Hematopoietic multipotent progenitor cell treated with erythropoietin and hydrocortisone succinate and interleukin-3 and kit ligand, for 4 days (in vitro differentiated cells): ENCODE measurements at regions not wholly inside any gene's neighbourhood (a gene's known extent, or its start where the extent isn't known, plus 50 kb on each side); places are given as distances from the start of the nearest gene placed in this dataset.
A peak's percentile ranks its signal among the peaks of the same experiment; 100 is the strongest.

Experiments used
- DNase-seq: peaks from one replicate; pipeline ENCODE4 v3.0.0-alpha.2; 2015

DNA sequence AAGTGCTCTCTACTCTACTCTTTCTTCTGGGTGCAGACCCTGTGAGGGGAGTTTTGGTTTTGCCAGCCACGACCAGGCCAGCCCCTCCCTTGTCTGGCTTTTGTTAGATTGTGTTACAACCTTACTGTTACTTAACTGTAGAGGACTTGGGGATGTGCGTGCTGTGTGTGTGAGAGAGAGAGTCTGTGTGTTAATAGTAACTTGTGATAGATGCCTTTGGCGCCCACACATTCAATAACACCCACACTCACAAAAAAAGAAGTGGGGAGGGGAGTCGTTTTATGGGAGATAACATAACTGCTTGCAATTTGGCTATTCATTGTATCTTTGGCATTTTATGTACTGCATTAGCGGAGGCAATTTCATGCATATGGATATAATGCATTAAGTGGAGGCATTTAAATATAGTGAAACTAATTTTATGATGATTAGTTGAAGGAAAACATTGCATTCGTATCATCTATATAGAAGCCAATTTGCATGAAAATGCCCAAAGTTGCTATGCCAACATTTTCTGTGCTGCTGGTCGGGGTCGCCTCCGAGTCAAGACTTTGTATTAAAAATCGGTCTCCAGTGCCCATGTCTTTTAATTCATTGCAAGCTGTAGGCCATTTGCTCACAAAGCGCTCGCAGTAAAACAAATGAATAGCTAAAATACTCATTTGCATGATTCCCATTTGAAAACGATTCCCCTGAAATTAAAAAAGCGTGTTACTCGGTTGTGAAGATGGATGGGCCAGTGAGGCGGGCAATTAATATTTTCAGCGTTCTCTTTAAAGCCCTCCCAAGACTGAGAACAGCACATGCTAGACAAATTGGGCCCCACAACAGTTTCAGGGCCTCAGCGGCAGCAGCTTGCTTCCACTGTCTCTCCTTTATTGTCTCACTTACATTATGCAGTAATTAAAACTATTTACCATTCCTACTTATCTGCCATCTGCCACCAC is 158.5 kb upstream of the SMAD3 start:
- peak; percentile 38 for DNase-seq

DNA sequence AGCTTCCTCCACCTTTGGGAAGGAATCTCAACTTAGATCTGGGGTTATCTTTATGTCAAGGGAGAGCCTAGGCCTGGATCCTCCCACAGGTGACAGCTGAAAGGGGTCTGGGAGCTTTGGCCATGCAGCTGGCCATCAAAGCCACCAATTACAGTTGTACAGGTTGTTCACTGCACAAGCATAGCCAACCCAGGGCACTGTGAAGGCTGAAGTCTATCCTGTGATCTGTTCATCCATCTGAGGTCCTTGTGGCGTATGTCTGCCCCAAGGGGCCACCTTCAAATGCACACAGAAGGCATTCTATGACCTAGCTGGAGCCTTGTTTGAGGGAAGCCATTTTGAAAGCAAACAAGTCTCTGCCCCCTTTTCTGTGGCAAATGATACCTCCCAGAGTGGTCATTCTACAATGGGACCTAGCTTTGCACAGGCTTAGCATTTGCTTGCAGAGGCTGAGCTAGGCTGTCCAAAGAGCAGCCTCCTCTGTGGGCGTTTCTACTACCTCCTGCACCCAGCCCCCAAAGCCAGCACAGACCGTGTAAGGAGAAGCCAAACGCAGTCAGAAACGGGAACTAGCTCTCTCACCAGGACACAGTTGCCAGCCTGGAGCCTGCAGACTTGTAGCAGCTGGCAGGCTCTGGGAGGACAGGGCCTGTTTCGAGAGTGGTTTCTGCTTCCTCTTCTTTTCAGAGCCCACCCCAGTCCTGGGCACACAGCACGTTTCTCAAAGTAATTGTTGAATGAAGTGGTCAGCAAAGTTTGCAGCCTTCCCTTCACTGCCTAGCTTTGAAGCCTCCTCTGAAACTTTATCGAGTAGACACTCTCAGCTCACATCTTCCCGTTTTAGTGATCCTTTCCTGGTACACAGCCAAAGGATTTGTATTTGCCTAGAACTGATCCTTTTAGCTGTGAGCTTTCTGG is 157.3 kb upstream of the SMAD3 start:
- peak; percentile 94 for DNase-seq

DNA sequence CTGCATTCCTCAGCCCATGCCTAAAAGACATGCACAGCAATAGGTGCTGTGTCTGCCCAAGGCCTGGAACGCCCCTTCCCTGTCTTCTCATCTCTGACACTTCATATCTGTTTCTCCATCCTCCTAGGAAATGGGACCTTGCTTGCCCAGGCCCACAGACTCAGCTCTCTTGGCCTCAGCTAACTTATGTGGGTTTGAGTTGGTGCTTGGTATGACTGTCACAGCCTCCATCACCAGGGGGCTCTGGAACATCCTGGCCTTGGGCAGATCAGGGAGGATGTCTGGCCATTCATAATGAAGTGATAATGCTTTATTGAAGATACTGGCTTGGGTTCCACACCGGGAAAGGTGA is 156.7 kb upstream of the SMAD3 start:
- no peak for DNase-seq

DNA sequence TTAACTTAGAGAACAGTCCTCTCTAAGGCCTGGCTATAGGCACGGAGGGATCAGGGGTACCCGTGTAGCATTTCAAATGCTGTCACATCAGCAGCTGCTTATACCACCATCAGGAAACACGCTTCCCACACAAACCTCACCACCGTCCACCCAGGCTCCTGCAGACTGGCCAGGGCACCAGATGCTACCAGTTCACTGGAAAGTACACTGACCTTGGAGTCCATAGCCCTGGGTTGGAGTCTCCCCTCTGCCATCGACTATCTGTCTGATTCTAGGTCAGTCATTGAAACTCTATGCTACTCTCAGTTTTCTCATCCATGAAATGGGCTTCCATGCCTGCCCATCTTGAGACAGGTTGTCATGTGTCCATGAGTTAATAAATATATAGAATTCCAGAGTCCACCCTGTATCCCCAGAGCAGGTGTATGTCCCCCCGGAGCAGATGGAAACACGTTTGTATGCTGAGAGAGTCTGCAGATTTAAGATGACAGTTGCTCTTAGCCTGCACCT is 156.0 kb upstream of the SMAD3 start:
- DNase-seq = no peak

DNA sequence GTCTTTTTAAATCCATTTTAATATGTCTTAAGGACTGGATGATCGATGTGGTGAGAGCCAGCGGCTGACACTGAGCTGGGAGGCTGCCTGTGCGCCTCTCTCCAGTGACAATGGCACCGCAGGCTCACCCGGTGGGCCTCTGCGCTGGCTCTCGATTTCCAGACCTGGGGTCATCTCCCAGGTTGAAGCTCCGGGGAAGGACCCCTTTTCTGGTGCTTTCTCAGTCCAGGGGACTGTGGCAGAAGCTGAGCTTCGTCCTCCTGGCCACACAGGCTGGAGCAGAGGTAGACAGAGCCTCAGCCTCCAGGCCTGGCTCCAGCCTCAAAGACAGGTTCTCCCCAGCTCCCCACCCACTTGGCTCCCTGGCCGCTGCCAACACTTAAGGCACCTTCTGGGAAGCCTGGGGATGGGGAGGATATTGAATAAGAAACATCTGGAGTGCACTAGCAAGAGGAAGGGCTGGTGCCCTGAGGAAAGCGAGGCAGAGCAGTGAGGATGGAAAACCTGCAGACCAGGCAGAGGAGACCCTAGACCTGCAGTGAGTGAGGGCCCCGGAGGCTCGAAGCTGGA is 154.2 kb upstream of the SMAD3 start:
- DNase-seq = no peak

DNA sequence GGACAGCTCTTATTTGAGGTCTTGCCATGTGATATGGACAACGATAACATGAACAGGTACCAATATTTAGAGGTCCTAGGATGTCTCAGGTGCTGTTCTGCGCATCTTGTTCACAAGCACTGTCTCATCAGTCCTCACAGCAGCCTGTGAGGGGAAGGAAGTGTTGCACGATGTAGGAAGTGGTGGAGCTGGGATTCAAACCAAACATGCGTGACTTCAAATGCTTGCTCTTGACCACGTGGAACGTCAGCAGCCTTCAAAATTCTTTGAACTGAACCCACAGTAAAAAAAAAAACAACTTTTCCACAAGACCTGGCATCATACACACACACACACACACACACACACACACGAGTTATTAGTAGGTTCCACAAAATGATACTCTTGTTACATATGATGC is 153.4 kb upstream of the SMAD3 start:
- DNase-seq = peak; percentile 58

DNA sequence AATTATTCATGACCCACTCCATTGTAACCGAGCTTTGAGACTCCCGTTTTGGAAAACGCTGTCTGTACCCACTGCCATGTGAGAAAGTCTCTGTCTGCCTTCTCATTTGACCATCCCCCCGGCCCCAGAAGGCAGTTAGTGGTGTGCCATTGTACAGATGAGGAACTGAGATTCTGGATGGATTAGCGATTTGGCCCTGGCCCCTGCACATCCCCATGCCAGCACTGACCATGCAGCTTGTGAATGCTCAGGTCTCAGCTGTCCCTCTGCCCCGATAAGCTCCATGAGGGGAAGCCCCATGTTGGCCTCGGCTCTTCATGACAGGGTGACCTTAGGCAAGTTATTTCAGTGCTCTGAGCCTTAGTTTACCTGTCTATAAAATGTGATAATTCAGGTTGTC is 153.0 kb upstream of the SMAD3 start:
- DNase-seq = peak; percentile 34

DNA sequence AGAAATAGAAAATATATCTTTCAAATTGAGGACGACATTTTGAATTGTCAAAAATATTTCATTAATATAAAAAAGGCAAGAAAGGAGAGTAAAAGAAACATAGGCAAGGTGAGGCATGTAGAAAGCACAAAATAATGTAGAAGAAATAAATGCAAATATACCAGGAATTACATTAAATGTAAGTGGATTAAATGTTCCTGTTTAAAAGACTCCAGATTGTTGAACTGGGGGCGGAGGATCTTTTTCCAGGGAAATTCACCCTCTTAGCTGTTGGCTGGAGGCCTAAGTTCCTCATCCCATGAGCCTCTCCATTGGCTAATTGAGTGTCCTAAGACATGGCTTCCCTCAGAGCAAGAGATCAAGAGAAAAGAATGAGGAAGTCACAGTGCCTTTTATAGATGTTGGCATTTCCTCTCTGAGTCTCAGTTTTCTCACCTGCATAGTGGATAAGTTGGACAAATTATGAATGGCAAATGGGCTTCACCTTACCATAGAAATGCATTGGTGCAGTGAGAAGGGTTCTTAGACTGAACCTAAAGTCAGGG is 147.4 kb upstream of the SMAD3 start:
- DNase-seq = no peak

DNA sequence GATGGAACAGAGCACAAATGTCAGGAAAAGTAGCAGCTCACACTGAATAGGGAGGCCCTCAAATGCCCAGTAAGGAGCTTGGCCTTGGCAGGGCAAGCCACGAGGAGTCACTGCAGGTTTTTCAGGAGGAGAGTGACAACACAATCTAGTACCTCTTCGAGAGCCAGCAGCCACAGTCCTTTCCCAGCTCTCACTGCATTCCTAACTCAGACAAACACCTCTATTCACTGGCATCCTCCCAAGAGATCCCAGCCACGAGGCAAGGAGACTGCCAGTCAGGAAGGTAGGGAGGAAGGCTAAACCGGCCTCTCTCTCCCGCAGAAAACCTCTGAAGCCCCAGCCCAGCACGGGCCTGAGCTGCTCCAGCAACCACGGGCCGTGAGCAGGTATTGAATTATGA is 146.0 kb upstream of the SMAD3 start:
- no peak for DNase-seq

DNA sequence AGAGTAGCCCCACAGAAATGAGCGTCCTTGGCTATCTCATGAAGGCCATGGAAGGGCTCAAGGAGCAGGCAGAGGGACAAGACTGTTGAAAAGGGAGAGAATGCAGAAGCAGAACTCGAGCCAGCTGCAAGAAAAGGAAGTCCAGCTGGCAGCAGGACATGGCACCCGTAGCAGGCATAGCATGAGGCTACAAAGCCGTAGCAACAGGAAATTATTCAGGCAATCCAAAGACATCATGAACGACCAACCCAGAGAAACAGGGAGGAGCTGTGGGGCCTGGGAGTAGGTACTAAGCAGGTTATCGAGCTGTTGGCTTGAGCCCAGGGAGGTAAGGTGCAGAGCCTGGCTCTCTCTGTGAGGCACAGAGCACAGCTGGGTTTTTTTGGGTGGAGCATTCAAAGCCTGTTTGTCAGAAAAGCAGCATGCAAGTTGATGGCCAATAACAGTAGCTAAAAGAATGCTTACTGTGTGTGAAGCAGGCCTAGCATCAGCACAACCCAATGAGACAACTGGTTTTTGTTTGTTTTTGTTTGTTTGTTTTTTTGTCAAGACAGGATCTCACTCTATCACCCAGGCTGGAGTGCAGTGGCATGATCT is 144.0 kb upstream of the SMAD3 start:
- DNase-seq = peak; percentile 82

DNA sequence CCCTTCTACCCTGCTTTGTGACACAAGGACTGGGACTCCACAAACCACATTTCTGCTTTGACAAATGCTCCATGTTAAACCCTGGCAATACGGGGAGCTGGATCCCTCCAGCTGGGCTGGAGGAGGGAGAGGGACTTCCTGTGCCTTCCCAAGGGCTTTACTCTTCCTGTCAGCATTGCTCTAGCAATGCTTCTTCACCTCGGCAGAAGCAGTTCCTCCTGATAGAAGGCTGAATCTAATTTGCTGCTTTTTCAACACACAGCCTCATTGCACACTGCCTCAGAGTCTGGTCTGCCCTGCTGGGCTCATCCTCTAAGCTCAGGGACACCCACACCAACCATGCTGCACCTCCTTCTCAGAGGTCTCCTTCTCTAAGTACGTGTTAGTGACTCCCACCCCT is 142.8 kb upstream of the SMAD3 start:
- no peak for DNase-seq

DNA sequence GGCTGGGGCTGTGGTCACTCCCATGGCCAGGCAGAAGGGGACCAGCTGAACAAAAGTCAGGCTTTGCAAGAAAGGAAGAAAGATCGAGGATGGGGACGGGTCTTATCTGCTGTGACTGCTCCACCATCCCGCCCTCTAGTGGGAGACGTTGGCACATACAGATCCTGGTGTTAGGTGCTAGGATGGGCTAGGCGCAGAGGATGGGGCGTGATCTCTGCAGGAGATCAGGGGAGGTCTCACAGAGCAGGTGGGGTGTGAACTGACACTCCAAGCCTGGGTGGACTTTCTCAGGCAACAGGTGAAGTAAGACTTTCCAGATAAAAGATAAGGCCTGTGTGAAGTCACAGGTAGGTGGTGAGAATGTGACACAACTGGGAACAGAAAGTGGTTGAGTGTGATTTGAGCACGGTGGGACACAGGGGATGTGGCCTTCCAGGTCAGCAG is 141.9 kb upstream of the SMAD3 start:
- DNase-seq = peak; percentile 64

DNA sequence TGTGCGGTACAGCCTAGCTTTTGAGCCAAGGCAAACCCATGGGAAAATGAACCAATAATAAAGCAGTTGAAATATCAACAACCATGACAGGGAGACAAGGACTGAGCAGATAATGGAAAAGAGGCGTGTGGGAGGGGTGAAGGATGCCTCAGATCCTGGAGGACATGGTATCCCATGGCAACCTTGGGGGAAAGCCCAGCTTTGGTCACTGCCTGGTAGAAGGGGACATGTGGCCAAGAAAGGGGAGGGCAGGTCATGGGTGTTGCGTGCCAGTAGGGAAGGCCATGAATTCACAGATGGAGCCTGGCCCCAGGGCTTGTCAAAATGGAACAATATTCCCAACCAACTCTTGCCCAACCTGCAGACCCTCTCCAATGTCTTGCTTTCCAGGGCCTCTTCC is 140.5 kb upstream of the SMAD3 start:
- no peak for DNase-seq

DNA sequence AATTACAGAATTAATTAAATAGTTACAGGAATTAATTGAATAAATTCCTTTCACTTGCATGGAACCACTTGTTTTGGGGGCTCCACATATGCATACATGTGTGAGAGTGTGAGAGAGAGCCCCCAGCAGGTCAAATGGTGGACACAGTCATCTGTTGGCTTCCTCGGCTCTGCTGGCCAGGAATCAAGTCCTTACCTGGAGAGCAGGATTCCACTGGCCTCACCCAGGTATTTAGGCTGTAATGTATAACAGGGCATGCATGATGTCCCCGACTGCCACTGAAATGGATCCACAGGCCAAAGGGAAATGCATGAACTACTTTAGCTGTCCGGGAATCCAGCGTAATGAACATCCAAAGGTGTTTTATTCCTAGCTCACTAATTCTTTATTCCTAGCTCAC is 139.7 kb upstream of the SMAD3 start:
- DNase-seq = no peak

DNA sequence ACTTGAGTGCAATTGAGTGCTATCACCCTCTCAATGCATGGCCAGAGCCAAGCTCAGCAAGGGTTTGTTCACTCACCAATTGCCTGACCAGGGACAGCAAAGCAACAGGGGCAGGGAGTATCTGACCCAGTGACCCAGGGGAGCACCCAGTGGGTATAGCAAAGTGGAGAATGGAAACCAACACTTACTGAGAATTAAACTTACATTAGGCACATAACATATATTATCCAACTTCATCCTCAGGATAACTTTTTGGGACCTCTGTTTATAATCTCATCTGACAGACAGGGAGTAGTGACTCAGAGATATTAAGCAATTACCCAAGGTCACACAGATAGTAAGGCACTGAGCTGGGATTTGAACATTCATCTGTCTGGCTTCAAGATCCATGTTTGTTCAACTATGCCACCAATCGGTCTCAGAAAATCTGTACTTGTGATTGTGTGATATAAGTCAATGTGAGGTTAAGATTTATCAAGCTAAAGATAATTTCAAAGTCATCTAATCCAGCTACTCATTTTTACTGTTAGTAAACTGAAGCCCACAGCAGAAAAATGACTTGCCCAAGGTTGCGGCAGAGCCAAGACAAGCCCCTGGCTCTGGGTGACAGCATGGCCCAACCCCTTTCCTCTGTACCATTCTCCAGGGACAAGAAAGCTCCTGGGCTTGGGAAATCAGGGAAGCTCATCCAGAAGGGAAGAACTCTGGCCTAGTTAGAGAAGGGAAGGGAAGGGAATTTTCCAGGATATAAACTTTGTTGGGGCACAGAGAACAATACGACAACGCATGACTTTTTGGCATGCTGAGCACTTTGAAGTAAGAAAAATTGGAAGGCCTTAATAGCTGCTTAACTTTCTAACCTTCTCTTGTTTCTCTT is 138.0 kb upstream of the SMAD3 start:
- DNase-seq = no peak

DNA sequence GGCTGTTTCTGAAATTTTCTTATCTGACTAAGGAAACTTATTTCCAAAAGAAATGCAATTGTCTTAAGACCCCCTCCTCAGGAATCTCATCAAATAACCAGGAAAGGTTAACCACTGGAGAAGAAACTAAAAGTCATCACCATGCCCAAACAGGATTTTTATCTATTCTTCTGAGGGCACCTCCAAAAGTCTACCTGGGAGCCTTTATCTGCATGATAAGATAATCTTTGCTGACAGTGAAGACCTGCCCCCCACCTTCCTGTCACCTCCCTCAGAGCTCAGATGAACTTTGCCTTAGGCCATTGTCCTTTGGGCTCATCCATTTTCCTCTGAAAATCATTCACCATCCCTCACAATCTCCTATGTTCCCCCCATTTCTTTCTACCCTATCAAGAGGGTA is 137.3 kb upstream of the SMAD3 start:
- no peak for DNase-seq

DNA sequence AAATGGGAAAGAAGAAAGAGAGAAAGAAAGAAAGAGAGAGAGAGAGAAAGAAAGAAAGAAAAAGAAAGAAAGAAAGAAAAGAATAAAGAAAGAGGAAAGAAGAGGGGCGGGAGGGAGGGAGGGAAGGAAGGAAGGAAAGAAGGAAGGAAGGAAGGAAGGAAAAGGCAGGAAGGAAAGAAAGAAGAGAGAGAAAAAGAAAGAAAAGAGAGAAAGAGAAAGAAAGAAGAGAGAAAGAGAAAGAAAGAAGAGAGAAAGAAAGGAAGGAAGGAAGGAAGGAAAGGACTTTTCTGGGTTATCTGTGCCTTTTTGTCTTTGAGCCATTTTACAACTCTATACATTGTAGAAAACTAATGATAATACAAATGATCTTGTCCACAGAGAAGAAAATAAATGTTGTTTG is 136.6 kb upstream of the SMAD3 start:
- no peak for DNase-seq

DNA sequence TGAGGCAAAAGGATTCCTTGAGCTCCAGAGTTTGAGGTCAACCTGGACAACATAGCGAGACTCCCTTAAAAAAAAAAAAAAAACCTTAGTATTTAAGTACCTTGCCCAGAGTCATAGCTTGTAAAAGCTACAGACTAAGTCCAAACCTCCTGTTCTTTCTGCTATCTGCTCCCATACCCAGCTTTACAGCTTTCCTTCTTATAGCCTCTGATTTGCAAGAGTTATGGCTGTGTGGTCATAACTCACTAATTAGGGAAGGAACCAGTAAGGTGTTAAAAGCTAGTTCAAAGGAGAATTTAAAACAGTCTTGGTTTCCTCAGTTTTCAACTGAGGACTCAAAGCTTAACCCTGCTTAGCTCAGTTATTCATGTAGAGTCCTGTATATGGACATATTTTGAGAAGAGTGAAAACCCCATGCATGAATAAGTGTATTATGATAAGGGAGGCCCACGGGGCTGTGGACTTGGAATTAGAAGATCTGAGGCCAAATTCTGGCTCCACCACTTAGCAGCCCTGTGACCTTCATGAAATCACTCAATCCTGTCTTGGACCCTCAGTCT is 135.5 kb upstream of the SMAD3 start:
- DNase-seq = no peak

DNA sequence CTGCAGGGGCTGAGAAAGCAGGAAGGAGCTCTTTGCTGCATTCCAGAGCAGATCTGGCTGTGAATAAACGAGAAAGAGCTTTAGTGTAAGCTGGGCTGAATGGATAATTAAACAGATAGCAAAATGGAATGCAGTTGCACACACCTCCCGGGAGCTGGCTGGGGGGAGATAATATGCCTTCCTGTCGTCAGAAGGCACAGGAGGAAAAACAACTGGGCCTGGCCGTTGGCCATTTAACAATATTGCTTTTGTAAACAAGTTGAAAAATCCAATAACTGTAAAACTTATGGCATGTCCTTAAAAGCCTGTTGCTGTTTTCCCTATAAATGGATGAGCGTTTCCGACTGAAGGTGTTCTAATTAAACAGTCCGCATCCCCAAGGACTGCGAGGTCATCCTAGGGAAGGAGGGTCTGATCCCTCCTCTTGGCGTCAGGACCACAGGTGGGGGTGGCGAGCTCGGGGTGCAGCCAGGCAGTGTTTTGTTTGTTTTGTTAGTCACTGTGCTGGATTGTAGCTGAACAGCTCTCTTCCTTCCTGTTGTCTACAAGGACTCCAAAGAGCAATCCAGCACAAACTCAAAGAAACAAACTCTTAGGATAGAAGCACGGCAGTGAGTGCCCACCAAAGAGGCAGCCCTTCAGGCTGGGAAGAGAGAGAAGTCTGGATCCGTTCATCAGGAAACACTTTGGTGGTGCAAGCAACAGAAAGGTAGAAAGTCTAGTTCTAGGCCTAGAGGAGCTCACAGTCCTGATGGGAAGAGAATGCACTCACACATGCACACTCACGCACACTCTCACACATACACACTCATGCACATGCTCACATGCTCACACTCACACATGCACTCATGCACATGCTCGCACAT is 133.4 kb upstream of the SMAD3 start:
- no peak for DNase-seq

DNA sequence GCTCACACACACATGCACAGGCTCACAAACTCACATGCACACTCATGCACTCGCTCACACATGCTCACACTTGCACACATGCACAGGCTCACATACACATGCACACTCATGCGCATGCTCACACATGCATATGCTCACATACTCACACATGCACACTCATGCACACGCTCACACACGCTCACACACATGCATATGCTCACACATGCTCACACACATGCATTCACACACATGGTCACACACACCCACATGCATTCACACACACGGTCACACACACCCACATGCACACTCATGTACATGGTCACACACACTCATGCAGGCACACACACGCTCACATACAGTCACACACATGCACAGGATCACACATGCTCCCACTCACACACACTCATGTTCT is 132.8 kb upstream of the SMAD3 start:
- no peak for DNase-seq
